K562 (cell line): ENCODE measurements at regions not wholly inside any gene's neighbourhood (a gene's known extent, or its start where the extent isn't known, plus 50 kb on each side); places are given as distances from the start of the nearest gene placed in this dataset.

Experiments used
- ATAC-seq: fragments of 200-7000 bp; cut with Tn5 transposase; 3 replicates; pipeline ENCODE4 v1.9.1; 2020; ENCODE audit warnings: moderate library complexity
- BruUV-seq: library from RNA; stranded (reverse); fragments of 400-500 nt; replicated peaks from 2 replicates; lab custom pipeline; 2021; lab: Mats Ljungman, UMichigan
- CTCF ChIA-PET: fragments of 300-600 bp; formaldehyde crosslinking; extraction: SDS; loops from one replicate; lab custom pipeline; 2021; ENCODE audit warnings: low intra/inter-chr PET ratio; lab: Yijun Ruan, JAX
- POLR2A ChIA-PET: fragments of 300-600, 350-650 bp; sonication (Branson Sonifier 250); formaldehyde crosslinking; extraction: SDS; loops from one replicate; lab custom pipeline; 2021; ENCODE audit warnings: antibody characterized with exemption, inconsistent platforms; lab: Yijun Ruan, JAX
- DNase-seq, 4 experiments: peaks; one replicate each; pipeline versions ENCODE4 v3.0.0 to v3.0.0-alpha.2; 2011 to 2018; ENCODE audit warnings: low spot score in 3 of 4, mixed read lengths in 3 of 4; ENCODE audit errors: extremely low read depth in 1 of 4
- FAIRE-seq: peaks from 2 replicates; lab custom pipeline; 2011; peaks lifted over from hg19 to GRCh38; lab: Jason Lieb, UNC
- H2AFZ ChIP-seq: 2 replicates; pipeline ENCODE4 v1.6.0; 2011; ENCODE audit warnings: low read depth, low read length, control low read depth, inconsistent platforms
- H3K27ac ChIP-seq: fragments of 200-600 bp; 3 replicates; pipeline ENCODE4 v1.8.0; 2011; ENCODE audit warnings: low read depth, mild to moderate bottlenecking, control low read depth, inconsistent platforms, low read length, moderate library complexity, mixed read lengths; ENCODE audit errors: extremely low read depth
- H3K27me3 ChIP-seq, 2 experiments: fragments of 300-600 bp in 1 of 2; 2 replicates in 1 of 2; 3 replicates in 1 of 2; pipeline versions ENCODE4 v1.6.0 to v1.8.0; 2011; ENCODE audit warnings: inconsistent platforms in 2 of 2, low read length in 2 of 2, mild to moderate bottlenecking in 1 of 2, mixed read lengths in 1 of 2, moderate library complexity in 1 of 2; ENCODE audit not compliant: control insufficient read depth in 2 of 2, insufficient read depth in 2 of 2
- H3K36me3 ChIP-seq: fragments of 300-600 bp; 3 replicates; pipeline ENCODE4 v1.8.0; 2011; ENCODE audit warnings: mild to moderate bottlenecking, low read length, inconsistent platforms; ENCODE audit not compliant: control insufficient read depth, insufficient read depth
- H3K4me1 ChIP-seq, 2 experiments: fragments of 200-600 bp in 1 of 2; replicated peaks in 1 of 2; 2 replicates in 1 of 2; 3 replicates in 1 of 2; pipeline versions ENCODE4 v1.5.1 to v1.8.0; 2011; ENCODE audit warnings: inconsistent platforms in 2 of 2, low read length in 2 of 2, mild to moderate bottlenecking in 1 of 2, mixed read lengths in 1 of 2, moderate library complexity in 1 of 2; ENCODE audit not compliant: control insufficient read depth in 2 of 2, insufficient read depth in 2 of 2
- H3K4me2 ChIP-seq: 2 replicates; pipeline ENCODE4 v1.6.1; 2011; ENCODE audit warnings: low read length, control low read depth, inconsistent platforms, mixed read lengths; ENCODE audit not compliant: insufficient read depth
- H3K4me3 ChIP-seq: fragments of 200-600 bp; sonication (generic), shearing (Covaris generic); 2 replicates; pipeline ENCODE4 v1.5.1; 2016; ENCODE audit warnings: control low read depth, inconsistent platforms
- H3K79me2 ChIP-seq: fragments of 200-600 bp; 3 replicates; pipeline ENCODE4 v1.8.0; 2011; ENCODE audit warnings: low read length, inconsistent platforms; ENCODE audit not compliant: control insufficient read depth, insufficient read depth
- H3K9ac ChIP-seq, 2 experiments: 2 replicates each; pipeline versions ENCODE4 v1.6.0 to v1.6.1; 2011; ENCODE audit warnings: low read depth in 2 of 2, low read length in 2 of 2, control low read depth in 1 of 2, inconsistent platforms in 1 of 2, mild to moderate bottlenecking in 1 of 2, mixed read lengths in 1 of 2; ENCODE audit not compliant: insufficient read depth in 1 of 2
- H3K9me1 ChIP-seq: one replicate; pipeline ENCODE4 v1.6.0; 2011; ENCODE audit warnings: inconsistent platforms, mild to moderate bottlenecking, low read length, moderate library complexity; ENCODE audit not compliant: control insufficient read depth, insufficient read depth
- H3K9me3 ChIP-seq: replicated peaks from 2 replicates; pipeline ENCODE4 v1.5.1; 2011; ENCODE audit warnings: low read depth, low read length, inconsistent platforms; ENCODE audit not compliant: control insufficient read depth, insufficient read depth
- H4K20me1 ChIP-seq: replicated peaks from 2 replicates; pipeline ENCODE4 v1.6.1; 2011; ENCODE audit warnings: low read length, inconsistent platforms, mixed read lengths; ENCODE audit not compliant: control insufficient read depth, insufficient read depth
- ARID1B ChIP-seq: fragments of 450-650 bp; IDR thresholded peaks from 2 replicates; pipeline ENCODE4 v1.6.1; 2016; ENCODE audit warnings: antibody characterized with exemption, mild to moderate bottlenecking, inconsistent platforms
- ARID2 ChIP-seq: fragments of 450-650 bp; IDR thresholded peaks from 2 replicates; pipeline ENCODE4 v1.6.1; 2017; ENCODE audit warnings: antibody characterized with exemption, mild to moderate bottlenecking
- ELK1 ChIP-seq: sonication (generic); formaldehyde crosslinking; IDR thresholded peaks from 2 replicates; pipeline ENCODE4 v1.8.1; 2022; ENCODE audit warnings: missing genetic modification reagents
- HDAC8 ChIP-seq: fragments of 450-650 bp; IDR thresholded peaks from 2 replicates; pipeline ENCODE4 v1.6.1; 2016; ENCODE audit warnings: mild to moderate bottlenecking, missing genetic modification characterization, moderate library complexity, missing compliant biosample characterization
- HMG20B ChIP-seq: fragments of 250-450 bp; sonication (Bioruptor Pico); IDR thresholded peaks from 2 replicates; pipeline ENCODE4 v1.5.0; 2021; ENCODE audit warnings: mild to moderate bottlenecking
- KDM2B ChIP-seq: fragments of 250-450 bp; sonication (Bioruptor Pico); IDR thresholded peaks from 2 replicates; pipeline ENCODE4 v1.8.0; 2021; ENCODE audit warnings: mild to moderate bottlenecking, moderate library complexity
- KDM5B ChIP-seq: fragments of 200-600 bp; sonication (generic); IDR thresholded peaks from 2 replicates; pipeline ENCODE4 v1.6.1; 2012; ENCODE audit warnings: low read depth, mild to moderate bottlenecking, moderate library complexity, low read length, control low read depth, inconsistent platforms; ENCODE audit not compliant: insufficient replicate concordance
- NFYB ChIP-seq: IDR thresholded peaks from 2 replicates; pipeline ENCODE4 v1.6.1; 2011; ENCODE audit warnings: mild to moderate bottlenecking, moderate library complexity; ENCODE audit not compliant: insufficient read length; ENCODE audit errors: extremely low read depth
- NR2C1 ChIP-seq, 2 experiments: fragments of 450-650 bp; IDR thresholded peaks; 2 replicates each; pipeline ENCODE4 v1.6.1; 2017; ENCODE audit warnings: mild to moderate bottlenecking in 2 of 2, antibody characterized with exemption in 1 of 2, inconsistent platforms in 1 of 2, missing compliant biosample characterization in 1 of 2, missing genetic modification characterization in 1 of 2
- PBX2 ChIP-seq, 2 experiments: IDR thresholded peaks in 1 of 2; conservative IDR thresholded peaks in 1 of 2; 2 replicates each; pipeline ENCODE4 v1.6.1; 2016; ENCODE audit warnings: low read depth in 2 of 2, mild to moderate bottlenecking in 1 of 2, missing compliant biosample characterization in 1 of 2, missing genetic modification characterization in 1 of 2, moderate library complexity in 1 of 2
- SUPT5H ChIP-seq: fragments of 450-650 bp; IDR thresholded peaks from 2 replicates; pipeline ENCODE4 v1.6.1; 2016
- ZNF165 ChIP-seq: fragments of 250-450 bp; sonication (Bioruptor Pico); IDR thresholded peaks from 2 replicates; pipeline ENCODE4 v1.4.0; 2020; ENCODE audit warnings: borderline replicate concordance
- ZNF197 ChIP-seq: fragments of 200-800 bp; sonication (Bioruptor generic); IDR thresholded peaks from 2 replicates; pipeline ENCODE4 v1.6.1; 2016; ENCODE audit warnings: low read depth, missing genetic modification characterization, missing compliant biosample characterization
- ZNF655 ChIP-seq: fragments of 250-450 bp; sonication (Bioruptor Pico); IDR thresholded peaks from 2 replicates; pipeline ENCODE4 v1.5.0; 2021
- WGBS: fragments of 100-300 bp; shearing (Covaris generic); methylation state at CpG from one replicate; pipeline ENCODE4 v1.1.6; 2016; ENCODE audit warnings: low coverage, mixed read lengths; ENCODE audit not compliant: insufficient coverage; ENCODE audit errors: missing lambda C conversion rate; 5-methylcytosine and 5-hydroxymethylcytosine counted together
- in situ Hi-C: fragments of 300-500 bp; cut with MboI; formaldehyde crosslinking; loops from 4 replicates; pipeline ENCODE4 v1.15.0; 2018; ENCODE audit warnings: inconsistent platforms, mixed read lengths
- intact Hi-C: fragments of 100-400 bp; cut with micrococcal nuclease; formaldehyde crosslinking; loops from 2 replicates; pipeline ENCODE4 v1.14.2; 2022

- TF ChIP-seq PBX2 (CRISPR knock-in tag; IDR thresholded peaks at IDR 0.05; ENCODE audit: low read depth) (no peak), PBX2 (tag; conservative IDR thresholded peaks at IDR 0.05; ENCODE audit: low read depth) (no peak), SUPT5H (no peak), ELK1 (no peak), ARID2 (no peak), NR2C1 (IDR thresholded peaks at IDR 0.05) (no peak), NR2C1 (tag; IDR thresholded peaks at IDR 0.05) (no peak)
Observed at GRCh38 chr21:43275421-43276211, 106.8 kb downstream of the CRYAA start (continued).

- Histone ChIP-seq H3K9me1 (no peaks in the 10 kb centered on the region), H4K20me1 (peaks cover 20% of the 10 kb centered on the region; the same call in 1 of the 2 replicates), H3K9me3 (no peaks in the 10 kb centered on the region), H3K4me3 (no peak overlapping the region), H3K79me2 (no peaks in the 10 kb centered on the region), H3K4me1 (peaks cover 0 to 10% of the 10 kb centered on the region in 2 experiments; a peak in 2 of 5 replicates), H3K36me3 (no peaks in the 10 kb centered on the region), H3K27me3 (peaks cover 60 to 92% of the 10 kb centered on the region in 2 experiments), H2AFZ (no peak overlapping the region), H3K4me2 (no peak overlapping the region), H3K27ac (no peak overlapping the region), H3K9ac (no peak overlapping the region)
- in situ Hi-C loops: no loop called here
- intact Hi-C loops: no loop called here
- POLR2A ChIA-PET: no interaction called here
- ATAC-seq (no peak), DNase-seq (no peak), FAIRE-seq (no peak)
- BruUV-seq: no TSS peak
- CTCF ChIA-PET: no interaction called here
- WGBS: 3% methylated on average over 6 of the region's 6 CpGs
- TF ChIP-seq KDM2B (CRISPR knock-in tag): no peak
- no peak for TF ChIP-seq ZNF197
- no peak for TF ChIP-seq ZNF165
- no peak for TF ChIP-seq HMG20B (CRISPR knock-in tag)
- TF ChIP-seq ARID1B: no peak
- TF ChIP-seq KDM5B: no peak
- no peak for TF ChIP-seq ZNF655 (CRISPR knock-in tag)
- no peak for TF ChIP-seq HDAC8
- no peak for TF ChIP-seq NFYB
- TF ChIP-seq ELK1: no peak
Observed at GRCh38 chr21:43274946-43275310, 106.1 kb downstream of the CRYAA start.
